Keratinocyte (primary cell): ENCODE measurements at regions not wholly inside any gene's neighbourhood (a gene's known extent, or its start where the extent isn't known, plus 50 kb on each side); places are given as distances from the start of the nearest gene placed in this dataset.

Experiments
- CTCF ChIP-seq, 3 experiments: IDR thresholded peaks in 1 of 3; conservative IDR thresholded peaks in 1 of 3; optimal IDR thresholded peaks in 1 of 3; 2 replicates in 2 of 3; 3 replicates in 1 of 3; pipeline versions ENCODE3 to v1.5.1; 2011; ENCODE audit warnings: low read length in 3 of 3, mild to moderate bottlenecking in 3 of 3, moderate library complexity in 2 of 3, control low read depth in 1 of 3, inconsistent platforms in 1 of 3; ENCODE audit not compliant: insufficient read depth in 2 of 3; ENCODE audit errors: extremely low read depth in 1 of 3
- EZH2 ChIP-seq: IDR thresholded peaks from one replicate; pipeline ENCODE4 v1.6.1; 2012; ENCODE audit warnings: inconsistent platforms, mild to moderate bottlenecking, low read length, moderate library complexity

GRCh38 chr16:17641990-17642389, 171.2 kb upstream of the XYLT1 start:
- TF ChIP-seq CTCF (optimal IDR thresholded peaks at IDR 0.05 in 1 of 3, IDR thresholded peaks at IDR 0.05 in 1 of 3, conservative IDR thresholded peaks at IDR 0.05 in 1 of 3; ENCODE audit: extremely low read depth in 1 of 3, insufficient read depth in 2 of 3, low read length in 3 of 3) (no peak), EZH2 (no peak)
